Liver (tissue), 7 donors: ENCODE measurements at regions not wholly inside any gene's neighbourhood (a gene's known extent, or its start where the extent isn't known, plus 50 kb on each side); places are given as distances from the start of the nearest gene placed in this dataset.

Source experiments
- DNase-seq: peaks from one replicate; pipeline ENCODE4 v3.0.0-alpha.2; 2017; ENCODE audit warnings: low spot score
- H3K27ac ChIP-seq, 2 donors: one replicate each; pipeline ENCODE4 v1.7.0; 2013; ENCODE audit warnings: inconsistent platforms in 2 of 2, low read length in 2 of 2, control low read depth in 1 of 2, low read depth in 1 of 2, mild to moderate bottlenecking in 1 of 2
- H3K27me3 ChIP-seq, 4 donors: one replicate each; pipeline versions ENCODE4 v1.6.1 to v1.7.0; 2013; ENCODE audit warnings: low read length in 3 of 4, inconsistent platforms in 1 of 4, mild to moderate bottlenecking in 1 of 4, moderate library complexity in 1 of 4; ENCODE audit not compliant: control insufficient read depth in 4 of 4, insufficient read depth in 4 of 4
- H3K36me3 ChIP-seq, 4 donors: one replicate each; pipeline versions ENCODE4 v1.6.1 to v1.7.0; 2013; ENCODE audit warnings: low read length in 3 of 4, mild to moderate bottlenecking in 3 of 4, low read depth in 1 of 4, moderate library complexity in 1 of 4; ENCODE audit not compliant: control insufficient read depth in 4 of 4, insufficient read depth in 3 of 4
- H3K4me1 ChIP-seq, 4 donors: one replicate each; pipeline versions ENCODE4 v1.6.1 to v1.7.0; 2013; ENCODE audit warnings: low read length in 3 of 4, mild to moderate bottlenecking in 3 of 4, moderate library complexity in 1 of 4; ENCODE audit not compliant: control insufficient read depth in 4 of 4, insufficient read depth in 4 of 4
- H3K4me3 ChIP-seq, 3 donors: one replicate each; pipeline versions ENCODE4 v1.6.1 to v1.7.0; 2013; ENCODE audit warnings: low read length in 3 of 3, control low read depth in 1 of 3, low read depth in 1 of 3, mild to moderate bottlenecking in 1 of 3
- H3K9ac ChIP-seq, 2 donors: one replicate each; pipeline ENCODE4 v1.7.0; 2013; ENCODE audit warnings: low read length in 2 of 2, mild to moderate bottlenecking in 2 of 2, moderate library complexity in 2 of 2, control low read depth in 1 of 2, low read depth in 1 of 2
- H3K9me3 ChIP-seq, 4 donors: one replicate each; pipeline versions ENCODE4 v1.6.1 to v1.7.0; 2013; ENCODE audit warnings: low read length in 3 of 4; ENCODE audit not compliant: control insufficient read depth in 4 of 4
- EGR1 ChIP-seq, 2 donors: IDR thresholded peaks; 2 replicates each; pipeline ENCODE4 v1.6.1; 2016 to 2018; ENCODE audit warnings: antibody characterized with exemption in 2 of 2, low read depth in 2 of 2
- FOXA2 ChIP-seq: IDR thresholded peaks from 2 replicates; pipeline ENCODE4 v1.6.1; 2016; ENCODE audit warnings: antibody characterized with exemption
- GABPA ChIP-seq, 2 donors: IDR thresholded peaks in 1 of 2; conservative IDR thresholded peaks in 1 of 2; 2 replicates each; pipeline ENCODE4 v1.6.1; 2016; ENCODE audit warnings: antibody characterized with exemption in 2 of 2, mild to moderate bottlenecking in 1 of 2, moderate library complexity in 1 of 2
- HNF4A ChIP-seq, 2 donors: conservative IDR thresholded peaks; 2 replicates each; pipeline ENCODE4 v1.6.1; 2016; ENCODE audit warnings: antibody characterized with exemption in 2 of 2, mild to moderate bottlenecking in 2 of 2
- HNF4G ChIP-seq: IDR thresholded peaks from 2 replicates; pipeline ENCODE4 v1.6.1; 2016; ENCODE audit warnings: antibody characterized with exemption
- JUND ChIP-seq, 2 donors: IDR thresholded peaks; 2 replicates each; pipeline ENCODE4 v1.6.1; 2016; ENCODE audit warnings: antibody characterized with exemption in 2 of 2
- NR2F2 ChIP-seq: IDR thresholded peaks from 2 replicates; pipeline ENCODE4 v1.6.1; 2016; ENCODE audit warnings: antibody characterized with exemption
- RAD21 ChIP-seq, 2 donors: IDR thresholded peaks; 2 replicates each; pipeline ENCODE4 v1.6.1; 2016; ENCODE audit warnings: antibody characterized with exemption in 2 of 2, mild to moderate bottlenecking in 2 of 2
- RXRA ChIP-seq, 2 donors: IDR thresholded peaks; 2 replicates each; pipeline ENCODE4 v1.6.1; 2017 to 2018; ENCODE audit warnings: antibody characterized with exemption in 2 of 2, mild to moderate bottlenecking in 1 of 2
- TAF1 ChIP-seq: conservative IDR thresholded peaks from 2 replicates; pipeline ENCODE4 v1.6.1; 2016; ENCODE audit warnings: antibody characterized with exemption, mild to moderate bottlenecking
- YY1 ChIP-seq: IDR thresholded peaks from 2 replicates; pipeline ENCODE4 v1.6.1; 2016; ENCODE audit warnings: antibody characterized with exemption, mild to moderate bottlenecking
- WGBS: extraction: QIAGEN DNeasy Blood & Tissue Kit; methylation state at CpG from one replicate; pipeline ENCODE4 v1.1.7; 2013; 5-methylcytosine and 5-hydroxymethylcytosine counted together
- TF ChIP-seq, protein P1 (sequence below): IDR thresholded peaks from 2 replicates; pipeline ENCODE4 v1.6.1; 2016; ENCODE audit warnings: antibody characterized with exemption
- TF ChIP-seq, protein P2 (sequence below): IDR thresholded peaks from 2 replicates; pipeline ENCODE4 v1.6.1; 2016; ENCODE audit warnings: antibody characterized with exemption, mild to moderate bottlenecking
- TF ChIP-seq, protein P3 (sequence below): IDR thresholded peaks from 2 replicates; pipeline ENCODE4 v1.6.1; 2016; ENCODE audit warnings: antibody characterized with exemption
- TF ChIP-seq, protein P4 (sequence below): IDR thresholded peaks from 2 replicates; pipeline ENCODE4 v1.6.1; 2016; ENCODE audit warnings: antibody characterized with exemption
- donor health status: healthy.
- donor health status: healthy.
- donor health status: healthy.
- donor health status: healthy.

DNA sequence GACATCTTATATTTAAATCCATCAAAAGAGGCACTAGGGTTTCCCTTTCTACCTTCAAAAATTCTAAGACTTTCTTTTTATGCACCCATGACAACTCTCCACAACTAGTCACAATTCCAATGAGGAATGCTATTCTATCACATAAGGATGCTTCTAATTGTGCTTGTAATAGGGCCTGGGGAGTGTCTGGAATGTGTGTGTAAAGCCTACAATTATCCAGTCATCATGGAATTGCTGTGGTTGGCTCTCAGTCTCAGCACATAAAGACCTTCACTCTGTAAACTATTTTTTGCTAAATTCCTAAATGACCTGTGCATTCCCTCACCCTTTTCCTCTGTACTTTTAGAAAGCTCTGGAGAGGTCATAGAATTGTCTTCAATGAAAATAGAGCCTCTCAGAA lies 86.7 kb downstream of the EPDR1 start:
- no peaks in the 10 kb centered on the region for H3K36me3 ChIP-seq
- no peaks in the 10 kb centered on the region for H3K27me3 ChIP-seq
- TF ChIP-seq EGR1 (IDR thresholded peaks at IDR 0.05; ENCODE audit: low read depth in 2 of 2) (no peak), RXRA (IDR thresholded peaks at IDR 0.05) (no peak), FOXA2 (no peak), YY1 (no peak), RAD21 (IDR thresholded peaks at IDR 0.05) (no peak), HNF4A (conservative IDR thresholded peaks at IDR 0.05) (no peak), NR2F2 (no peak), JUND (IDR thresholded peaks at IDR 0.05) (no peak), HNF4G (no peak), GABPA (IDR thresholded peaks at IDR 0.05 in 1 of 2, conservative IDR thresholded peaks at IDR 0.05 in 1 of 2) (no peak)
- TF ChIP-seq, protein P1, sequence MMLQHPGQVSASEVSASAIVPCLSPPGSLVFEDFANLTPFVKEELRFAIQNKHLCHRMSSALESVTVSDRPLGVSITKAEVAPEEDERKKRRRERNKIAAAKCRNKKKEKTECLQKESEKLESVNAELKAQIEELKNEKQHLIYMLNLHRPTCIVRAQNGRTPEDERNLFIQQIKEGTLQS: no peak
- TF ChIP-seq, protein P2, sequence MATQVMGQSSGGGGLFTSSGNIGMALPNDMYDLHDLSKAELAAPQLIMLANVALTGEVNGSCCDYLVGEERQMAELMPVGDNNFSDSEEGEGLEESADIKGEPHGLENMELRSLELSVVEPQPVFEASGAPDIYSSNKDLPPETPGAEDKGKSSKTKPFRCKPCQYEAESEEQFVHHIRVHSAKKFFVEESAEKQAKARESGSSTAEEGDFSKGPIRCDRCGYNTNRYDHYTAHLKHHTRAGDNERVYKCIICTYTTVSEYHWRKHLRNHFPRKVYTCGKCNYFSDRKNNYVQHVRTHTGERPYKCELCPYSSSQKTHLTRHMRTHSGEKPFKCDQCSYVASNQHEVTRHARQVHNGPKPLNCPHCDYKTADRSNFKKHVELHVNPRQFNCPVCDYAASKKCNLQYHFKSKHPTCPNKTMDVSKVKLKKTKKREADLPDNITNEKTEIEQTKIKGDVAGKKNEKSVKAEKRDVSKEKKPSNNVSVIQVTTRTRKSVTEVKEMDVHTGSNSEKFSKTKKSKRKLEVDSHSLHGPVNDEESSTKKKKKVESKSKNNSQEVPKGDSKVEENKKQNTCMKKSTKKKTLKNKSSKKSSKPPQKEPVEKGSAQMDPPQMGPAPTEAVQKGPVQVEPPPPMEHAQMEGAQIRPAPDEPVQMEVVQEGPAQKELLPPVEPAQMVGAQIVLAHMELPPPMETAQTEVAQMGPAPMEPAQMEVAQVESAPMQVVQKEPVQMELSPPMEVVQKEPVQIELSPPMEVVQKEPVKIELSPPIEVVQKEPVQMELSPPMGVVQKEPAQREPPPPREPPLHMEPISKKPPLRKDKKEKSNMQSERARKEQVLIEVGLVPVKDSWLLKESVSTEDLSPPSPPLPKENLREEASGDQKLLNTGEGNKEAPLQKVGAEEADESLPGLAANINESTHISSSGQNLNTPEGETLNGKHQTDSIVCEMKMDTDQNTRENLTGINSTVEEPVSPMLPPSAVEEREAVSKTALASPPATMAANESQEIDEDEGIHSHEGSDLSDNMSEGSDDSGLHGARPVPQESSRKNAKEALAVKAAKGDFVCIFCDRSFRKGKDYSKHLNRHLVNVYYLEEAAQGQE: no peak
- TF ChIP-seq, protein P3, sequence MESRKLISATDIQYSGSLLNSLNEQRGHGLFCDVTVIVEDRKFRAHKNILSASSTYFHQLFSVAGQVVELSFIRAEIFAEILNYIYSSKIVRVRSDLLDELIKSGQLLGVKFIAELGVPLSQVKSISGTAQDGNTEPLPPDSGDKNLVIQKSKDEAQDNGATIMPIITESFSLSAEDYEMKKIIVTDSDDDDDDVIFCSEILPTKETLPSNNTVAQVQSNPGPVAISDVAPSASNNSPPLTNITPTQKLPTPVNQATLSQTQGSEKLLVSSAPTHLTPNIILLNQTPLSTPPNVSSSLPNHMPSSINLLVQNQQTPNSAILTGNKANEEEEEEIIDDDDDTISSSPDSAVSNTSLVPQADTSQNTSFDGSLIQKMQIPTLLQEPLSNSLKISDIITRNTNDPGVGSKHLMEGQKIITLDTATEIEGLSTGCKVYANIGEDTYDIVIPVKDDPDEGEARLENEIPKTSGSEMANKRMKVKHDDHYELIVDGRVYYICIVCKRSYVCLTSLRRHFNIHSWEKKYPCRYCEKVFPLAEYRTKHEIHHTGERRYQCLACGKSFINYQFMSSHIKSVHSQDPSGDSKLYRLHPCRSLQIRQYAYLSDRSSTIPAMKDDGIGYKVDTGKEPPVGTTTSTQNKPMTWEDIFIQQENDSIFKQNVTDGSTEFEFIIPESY: no peak
- TF ChIP-seq, protein P4, sequence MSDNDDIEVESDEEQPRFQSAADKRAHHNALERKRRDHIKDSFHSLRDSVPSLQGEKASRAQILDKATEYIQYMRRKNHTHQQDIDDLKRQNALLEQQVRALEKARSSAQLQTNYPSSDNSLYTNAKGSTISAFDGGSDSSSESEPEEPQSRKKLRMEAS: no peak
- peaks cover 0 to 10% (median 1%) of the 10 kb centered on the region in 4 donors for H3K9me3 ChIP-seq
- no peak overlapping the region for H3K9ac ChIP-seq
- DNase-seq: no peak
- no peaks in the 10 kb centered on the region for H3K4me1 ChIP-seq
- H3K4me3 ChIP-seq: no peak overlapping the region
- H3K27ac ChIP-seq: no peak overlapping the region

DNA sequence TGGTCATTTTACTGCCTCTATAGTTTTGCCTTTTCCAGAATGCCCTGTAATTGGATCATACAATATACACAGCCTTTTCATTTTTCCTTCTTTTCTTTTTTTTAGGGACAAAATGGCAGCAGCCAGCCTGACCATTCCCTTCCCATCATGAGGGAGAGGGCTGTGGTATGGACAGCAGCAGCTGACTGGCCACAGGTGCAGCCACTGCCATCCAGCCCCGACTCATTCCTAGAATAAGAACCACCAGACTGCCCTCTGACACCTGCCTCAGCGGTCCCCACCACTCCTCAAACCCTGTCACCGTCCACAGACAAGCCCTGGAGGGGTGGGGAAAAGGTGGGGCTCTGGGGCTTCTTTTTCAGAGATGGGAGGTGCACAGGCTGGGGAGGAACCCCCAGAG lies 92.8 kb downstream of the EPDR1 start:
- DNase-seq: no peak
- TF ChIP-seq, protein P4: no peak
- TF ChIP-seq GABPA (IDR thresholded peaks at IDR 0.05 in 1 of 2, conservative IDR thresholded peaks at IDR 0.05 in 1 of 2): no peak
- TF ChIP-seq YY1: no peak
- TF ChIP-seq FOXA2: no peak
- TF ChIP-seq HNF4A (conservative IDR thresholded peaks at IDR 0.05): no peak
- no peak for TF ChIP-seq TAF1
- TF ChIP-seq, protein P2: no peak
- no peak for TF ChIP-seq HNF4G
- WGBS: 74% methylated on average over 3 of the region's 3 CpGs
- Histone ChIP-seq H3K4me3 (no peak overlapping the region), H3K4me1 (no peaks in the 10 kb centered on the region), H3K27me3 (no peaks in the 10 kb centered on the region), H3K9me3 (peaks cover 0 to 10% (median 1%) of the 10 kb centered on the region in 4 donors), H3K27ac (no peak overlapping the region), H3K36me3 (no peaks in the 10 kb centered on the region), H3K9ac (no peak overlapping the region)
